GM12872 (cell line): ENCODE measurements at regions not wholly inside any gene's neighbourhood (a gene's known extent, or its start where the extent isn't known, plus 50 kb on each side); places are given as distances from the start of the nearest gene placed in this dataset.

Experiments used
- TF ChIP-seq, protein P1 (sequence below): IDR thresholded peaks from 3 replicates; pipeline ENCODE4 v1.5.1; 2011; ENCODE audit warnings: low read depth, mild to moderate bottlenecking, low read length, moderate library complexity; ENCODE audit not compliant: insufficient read depth

DNA sequence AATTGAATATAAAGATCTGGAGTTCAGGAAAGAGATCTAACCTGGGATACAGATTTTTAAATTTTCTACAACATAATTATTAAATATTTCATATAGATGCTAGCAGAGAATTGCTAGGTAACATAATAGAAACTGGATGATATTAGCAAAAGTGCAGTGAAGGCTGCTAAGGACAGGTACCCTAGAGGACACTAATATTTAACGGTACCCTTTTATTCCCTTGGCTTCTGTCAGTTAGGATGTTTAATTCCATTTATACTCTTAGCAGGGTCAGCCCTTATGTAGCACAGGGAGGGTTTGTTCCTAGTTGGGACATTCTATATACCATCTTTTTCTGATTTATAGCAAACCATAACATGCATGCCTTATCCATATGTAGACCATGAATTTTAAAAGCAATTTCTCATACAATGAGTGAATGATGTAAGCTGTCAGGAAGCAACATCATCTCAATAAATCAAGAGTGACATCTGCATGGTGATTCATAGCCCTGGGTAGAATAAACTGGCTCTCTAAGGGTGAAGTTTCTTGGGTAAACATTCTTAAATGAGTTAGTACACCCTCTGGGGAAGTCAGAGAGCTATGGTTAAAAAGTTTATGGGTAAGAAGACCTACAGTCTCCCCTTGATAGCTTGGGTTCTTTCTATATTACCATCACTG is 404.4 kb upstream of the MGAT4C start:
- TF ChIP-seq, protein P1, sequence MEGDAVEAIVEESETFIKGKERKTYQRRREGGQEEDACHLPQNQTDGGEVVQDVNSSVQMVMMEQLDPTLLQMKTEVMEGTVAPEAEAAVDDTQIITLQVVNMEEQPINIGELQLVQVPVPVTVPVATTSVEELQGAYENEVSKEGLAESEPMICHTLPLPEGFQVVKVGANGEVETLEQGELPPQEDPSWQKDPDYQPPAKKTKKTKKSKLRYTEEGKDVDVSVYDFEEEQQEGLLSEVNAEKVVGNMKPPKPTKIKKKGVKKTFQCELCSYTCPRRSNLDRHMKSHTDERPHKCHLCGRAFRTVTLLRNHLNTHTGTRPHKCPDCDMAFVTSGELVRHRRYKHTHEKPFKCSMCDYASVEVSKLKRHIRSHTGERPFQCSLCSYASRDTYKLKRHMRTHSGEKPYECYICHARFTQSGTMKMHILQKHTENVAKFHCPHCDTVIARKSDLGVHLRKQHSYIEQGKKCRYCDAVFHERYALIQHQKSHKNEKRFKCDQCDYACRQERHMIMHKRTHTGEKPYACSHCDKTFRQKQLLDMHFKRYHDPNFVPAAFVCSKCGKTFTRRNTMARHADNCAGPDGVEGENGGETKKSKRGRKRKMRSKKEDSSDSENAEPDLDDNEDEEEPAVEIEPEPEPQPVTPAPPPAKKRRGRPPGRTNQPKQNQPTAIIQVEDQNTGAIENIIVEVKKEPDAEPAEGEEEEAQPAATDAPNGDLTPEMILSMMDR: no peak

DNA sequence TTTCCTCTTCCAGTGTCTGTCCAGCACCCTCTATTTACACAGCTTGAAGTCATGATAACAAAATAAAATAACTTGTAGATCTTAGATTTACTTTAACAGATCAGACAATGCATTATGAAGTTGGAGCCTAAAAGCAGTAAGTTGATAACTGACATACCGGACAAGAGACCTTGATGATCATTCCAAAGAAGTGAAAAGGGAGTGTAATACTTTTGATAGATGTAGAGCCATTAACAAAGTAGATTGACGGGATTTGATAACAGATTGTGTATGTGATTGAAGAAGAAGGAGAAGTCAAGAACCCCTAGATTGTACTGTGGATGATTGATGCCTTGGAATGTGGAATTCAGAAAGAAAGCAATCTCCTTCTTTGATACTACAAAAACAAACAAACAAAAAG is 403.8 kb upstream of the MGAT4C start:
- TF ChIP-seq, protein P1: no peak

DNA sequence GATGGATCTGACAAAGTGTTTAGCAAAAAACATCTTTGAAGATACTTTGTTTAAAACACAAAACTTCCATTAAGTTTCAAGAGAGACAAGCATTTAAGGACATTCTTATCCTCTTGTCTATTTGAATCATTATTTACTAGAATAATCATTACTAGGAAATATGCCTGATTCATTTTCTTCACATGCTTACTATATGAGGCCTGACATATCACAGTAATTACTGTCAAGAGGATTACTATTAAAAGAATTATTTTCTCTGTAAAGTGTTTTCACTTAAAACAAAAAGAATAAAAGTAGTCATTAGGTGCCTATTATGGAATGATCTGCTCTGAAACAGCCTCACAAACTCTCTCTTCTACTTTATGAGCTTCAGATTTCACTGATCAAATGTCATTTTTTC is 402.1 kb upstream of the MGAT4C start:
- TF ChIP-seq, protein P1: no peak

DNA sequence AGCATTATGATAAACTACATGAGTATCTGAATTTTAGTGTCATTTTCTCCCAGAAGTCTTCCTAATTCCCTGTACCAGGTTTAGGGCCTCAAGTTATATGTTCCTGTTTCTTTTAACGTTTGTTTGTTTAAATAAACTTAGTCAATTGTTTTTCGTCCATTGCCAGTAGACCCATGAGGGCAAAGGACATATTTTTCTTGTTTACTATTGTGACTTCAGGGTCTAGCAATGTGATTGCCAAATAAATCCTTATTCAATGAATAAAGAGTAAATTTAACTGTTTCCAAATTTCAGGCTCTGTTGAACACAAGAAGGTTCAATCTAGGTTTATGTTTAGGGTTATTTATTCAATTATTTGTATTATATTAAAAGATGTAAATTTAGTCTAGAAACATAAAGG is 391.6 kb upstream of the MGAT4C start:
- TF ChIP-seq, protein P1: no peak

DNA sequence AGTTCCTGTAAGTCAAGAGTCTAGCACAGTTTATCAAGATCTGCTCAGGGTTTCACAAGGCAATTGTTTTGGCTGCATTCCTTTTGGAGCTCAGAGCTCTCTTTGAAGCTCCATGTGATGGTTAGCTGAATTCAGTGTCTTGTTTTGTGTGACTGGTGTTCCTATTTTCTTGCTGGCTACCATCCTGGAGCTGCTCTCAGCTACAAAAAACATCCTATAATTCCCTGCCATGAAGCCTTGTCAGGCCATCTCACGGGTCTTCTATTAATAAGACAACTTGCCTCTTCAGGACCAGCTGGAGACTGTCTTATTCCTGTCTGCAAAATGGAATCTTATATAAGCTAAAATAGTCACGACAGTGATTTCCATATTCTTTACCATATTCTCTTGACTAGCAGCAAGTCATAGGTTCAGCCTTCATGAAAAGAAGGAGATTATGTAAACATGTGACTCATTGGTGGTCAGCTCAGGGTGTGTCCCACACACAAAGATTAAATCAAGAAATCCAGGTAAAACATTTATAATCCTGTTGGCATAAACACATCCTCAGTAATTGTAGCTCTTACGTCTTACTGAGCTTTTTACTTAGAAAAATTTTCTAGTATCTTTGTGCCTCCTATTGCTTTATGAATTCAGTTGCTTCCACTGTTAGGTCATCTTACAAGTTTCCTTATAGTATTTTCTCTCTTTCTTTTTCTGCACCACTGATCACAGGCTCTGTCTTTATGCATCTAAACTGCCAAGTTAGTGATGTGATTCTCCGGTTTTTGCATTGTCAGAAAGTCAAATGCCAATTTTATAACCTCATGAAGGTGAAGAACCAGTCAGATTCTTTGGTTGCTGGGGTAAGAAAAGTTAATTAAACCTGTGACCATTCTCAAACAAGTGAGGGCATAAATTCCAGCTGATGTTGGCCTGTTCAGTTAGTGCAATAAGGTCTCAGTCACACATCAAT is 378.5 kb upstream of the MGAT4C start:
- TF ChIP-seq, protein P1: no peak

DNA sequence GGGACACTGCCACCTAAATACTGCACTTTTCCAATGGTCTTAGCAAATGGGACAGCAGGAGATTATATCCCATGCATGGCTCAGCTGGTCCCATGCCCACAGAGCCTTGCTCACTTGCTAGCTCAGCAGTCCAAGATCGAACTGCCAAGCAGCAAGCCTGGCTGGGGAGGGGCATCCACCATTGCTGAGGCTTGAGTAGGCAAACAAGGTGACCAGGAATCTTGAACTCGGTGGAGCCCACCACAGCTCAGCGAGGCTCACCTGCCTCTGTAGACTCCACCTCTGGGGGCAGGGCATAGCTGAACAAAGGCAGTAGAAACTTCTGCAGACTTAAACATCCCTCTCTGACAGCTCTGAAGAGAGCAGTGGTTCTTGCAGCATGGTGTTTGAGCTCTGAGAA is 370.8 kb upstream of the MGAT4C start:
- TF ChIP-seq, protein P1: no peak

DNA sequence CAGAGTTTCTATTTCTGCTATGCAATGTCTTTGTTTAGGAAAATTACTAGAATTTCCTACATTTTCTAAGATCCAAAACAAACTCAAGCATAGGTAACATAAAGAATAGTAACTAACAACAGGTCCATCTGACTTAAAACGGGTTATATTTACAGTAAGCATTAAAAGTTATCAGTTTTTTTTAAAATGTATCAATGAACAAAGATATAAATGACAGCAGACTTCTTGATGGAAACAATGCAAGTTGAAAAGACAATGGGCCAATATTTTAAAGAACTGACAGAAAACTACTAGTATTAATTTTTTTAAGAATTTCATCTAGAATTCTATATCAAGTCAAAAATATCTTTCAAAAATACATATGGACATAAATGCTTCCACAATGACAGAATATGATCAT is 367.1 kb upstream of the MGAT4C start:
- TF ChIP-seq, protein P1: no peak
